ENCODE measurements at regions not wholly inside any gene's neighbourhood (a gene's known extent, or its start where the extent isn't known, plus 50 kb on each side); places are given as distances from the start of the nearest gene placed in this dataset.
"Not testable (repeated sequence)": the region's sequence is repeated elsewhere in the genome, so short reads cannot be mapped to it uniquely, and the experiment has no call there.

DNA sequence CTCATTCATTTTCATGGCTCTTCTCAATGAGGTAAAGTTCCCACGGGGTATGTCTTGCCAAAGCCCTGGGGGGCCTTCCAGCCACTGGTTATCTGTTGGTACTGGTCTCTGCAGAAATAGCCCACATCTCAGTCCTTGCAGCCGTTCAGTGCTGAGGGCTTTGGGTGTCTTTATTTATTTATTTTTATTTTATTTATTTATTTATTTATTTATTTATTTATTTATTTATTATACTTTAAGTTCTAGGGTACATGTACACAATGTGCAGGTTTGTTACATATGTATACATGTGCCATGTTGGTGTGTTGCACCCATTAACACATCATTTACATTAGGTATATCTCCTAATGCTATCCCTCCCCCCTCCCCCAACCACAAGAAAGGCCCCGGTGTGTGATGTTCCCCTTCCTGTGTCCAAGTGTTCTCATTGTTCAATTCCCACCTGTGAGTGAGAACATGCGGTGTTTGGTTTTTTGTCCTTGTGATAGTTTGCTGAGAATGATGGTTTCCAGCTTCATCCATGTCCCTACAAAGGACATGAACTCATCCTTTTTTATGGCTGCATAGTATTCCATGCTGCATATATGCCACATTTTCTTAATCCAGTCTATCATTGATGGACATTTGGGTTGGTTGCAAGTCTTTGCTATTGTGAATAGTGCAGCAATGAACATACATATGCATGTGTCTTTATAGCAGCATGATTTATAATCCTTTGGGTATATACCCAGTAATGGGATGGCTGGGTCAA lies 308.1 kb upstream of the B3GAT1 start:
- TF ChIP-seq, protein P1, sequence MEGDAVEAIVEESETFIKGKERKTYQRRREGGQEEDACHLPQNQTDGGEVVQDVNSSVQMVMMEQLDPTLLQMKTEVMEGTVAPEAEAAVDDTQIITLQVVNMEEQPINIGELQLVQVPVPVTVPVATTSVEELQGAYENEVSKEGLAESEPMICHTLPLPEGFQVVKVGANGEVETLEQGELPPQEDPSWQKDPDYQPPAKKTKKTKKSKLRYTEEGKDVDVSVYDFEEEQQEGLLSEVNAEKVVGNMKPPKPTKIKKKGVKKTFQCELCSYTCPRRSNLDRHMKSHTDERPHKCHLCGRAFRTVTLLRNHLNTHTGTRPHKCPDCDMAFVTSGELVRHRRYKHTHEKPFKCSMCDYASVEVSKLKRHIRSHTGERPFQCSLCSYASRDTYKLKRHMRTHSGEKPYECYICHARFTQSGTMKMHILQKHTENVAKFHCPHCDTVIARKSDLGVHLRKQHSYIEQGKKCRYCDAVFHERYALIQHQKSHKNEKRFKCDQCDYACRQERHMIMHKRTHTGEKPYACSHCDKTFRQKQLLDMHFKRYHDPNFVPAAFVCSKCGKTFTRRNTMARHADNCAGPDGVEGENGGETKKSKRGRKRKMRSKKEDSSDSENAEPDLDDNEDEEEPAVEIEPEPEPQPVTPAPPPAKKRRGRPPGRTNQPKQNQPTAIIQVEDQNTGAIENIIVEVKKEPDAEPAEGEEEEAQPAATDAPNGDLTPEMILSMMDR (conservative IDR thresholded peaks at IDR 0.05), result not testable (repeated sequence)
- not testable (repeated sequence) for TF ChIP-seq EZH2 (IDR thresholded peaks at IDR 0.05; ENCODE audit: low read depth)
